ENCODE measurements at regions not wholly inside any gene's neighbourhood (a gene's known extent, or its start where the extent isn't known, plus 50 kb on each side); places are given as distances from the start of the nearest gene placed in this dataset.

DNA sequence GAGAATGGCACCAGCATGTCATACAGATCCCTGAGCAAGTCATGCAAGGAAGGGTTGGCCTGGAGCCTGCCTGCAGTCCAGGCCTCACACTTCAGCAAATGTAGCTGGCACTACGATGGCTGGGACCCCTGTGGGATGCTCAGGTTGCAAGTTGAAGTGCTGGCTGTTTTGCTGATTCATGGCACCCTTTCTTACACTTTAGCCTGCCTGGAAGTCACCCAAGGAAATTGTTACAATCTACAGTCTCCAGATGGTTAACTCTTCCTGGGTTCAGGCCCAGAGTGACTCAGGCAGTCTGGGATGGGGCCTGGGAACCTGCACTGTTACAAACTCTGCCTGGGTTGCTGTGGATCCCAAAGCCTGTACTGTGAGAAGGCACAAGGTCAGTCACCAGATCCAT is 91.0 kb upstream of the SLC6A11 start:
- TF ChIP-seq SRY (CRISPR knock-in tag; IDR thresholded peaks at IDR 0.05) (no peak), ZSCAN22 (CRISPR knock-in tag; IDR thresholded peaks at IDR 0.05) (no peak), KAT8 (CRISPR knock-in tag; IDR thresholded peaks at IDR 0.05) (no peak), ZNF138 (CRISPR knock-in tag; IDR thresholded peaks at IDR 0.05; ENCODE audit: low read depth) (no peak), POLR2AphosphoS5 (IDR thresholded peaks at IDR 0.05; ENCODE audit: low read depth, low read length) (no peak), EP300 (IDR thresholded peaks at IDR 0.05; ENCODE audit: low read depth in 2 of 2, low read length in 2 of 2) (no peak), EP300 (CRISPR knock-in tag; IDR thresholded peaks at IDR 0.05; ENCODE audit: borderline replicate concordance) (no peak), BHLHE40 (IDR thresholded peaks at IDR 0.05; ENCODE audit: low read length) (no peak), ZNF768 (CRISPR knock-in tag; IDR thresholded peaks at IDR 0.05) (no peak), ZNF530 (CRISPR knock-in tag; IDR thresholded peaks at IDR 0.05; ENCODE audit: low read depth) (no peak), TGIF2 (CRISPR knock-in tag; IDR thresholded peaks at IDR 0.05) (no peak), ZFP36 (IDR thresholded peaks at IDR 0.05; ENCODE audit: borderline replicate concordance, low read depth, low read length, partially characterized antibody) (no peak)
- TF ChIP-seq, protein P1, sequence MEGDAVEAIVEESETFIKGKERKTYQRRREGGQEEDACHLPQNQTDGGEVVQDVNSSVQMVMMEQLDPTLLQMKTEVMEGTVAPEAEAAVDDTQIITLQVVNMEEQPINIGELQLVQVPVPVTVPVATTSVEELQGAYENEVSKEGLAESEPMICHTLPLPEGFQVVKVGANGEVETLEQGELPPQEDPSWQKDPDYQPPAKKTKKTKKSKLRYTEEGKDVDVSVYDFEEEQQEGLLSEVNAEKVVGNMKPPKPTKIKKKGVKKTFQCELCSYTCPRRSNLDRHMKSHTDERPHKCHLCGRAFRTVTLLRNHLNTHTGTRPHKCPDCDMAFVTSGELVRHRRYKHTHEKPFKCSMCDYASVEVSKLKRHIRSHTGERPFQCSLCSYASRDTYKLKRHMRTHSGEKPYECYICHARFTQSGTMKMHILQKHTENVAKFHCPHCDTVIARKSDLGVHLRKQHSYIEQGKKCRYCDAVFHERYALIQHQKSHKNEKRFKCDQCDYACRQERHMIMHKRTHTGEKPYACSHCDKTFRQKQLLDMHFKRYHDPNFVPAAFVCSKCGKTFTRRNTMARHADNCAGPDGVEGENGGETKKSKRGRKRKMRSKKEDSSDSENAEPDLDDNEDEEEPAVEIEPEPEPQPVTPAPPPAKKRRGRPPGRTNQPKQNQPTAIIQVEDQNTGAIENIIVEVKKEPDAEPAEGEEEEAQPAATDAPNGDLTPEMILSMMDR (CRISPR knock-in tag; IDR thresholded peaks at IDR 0.05): no peak
- TF ChIP-seq, protein P2, sequence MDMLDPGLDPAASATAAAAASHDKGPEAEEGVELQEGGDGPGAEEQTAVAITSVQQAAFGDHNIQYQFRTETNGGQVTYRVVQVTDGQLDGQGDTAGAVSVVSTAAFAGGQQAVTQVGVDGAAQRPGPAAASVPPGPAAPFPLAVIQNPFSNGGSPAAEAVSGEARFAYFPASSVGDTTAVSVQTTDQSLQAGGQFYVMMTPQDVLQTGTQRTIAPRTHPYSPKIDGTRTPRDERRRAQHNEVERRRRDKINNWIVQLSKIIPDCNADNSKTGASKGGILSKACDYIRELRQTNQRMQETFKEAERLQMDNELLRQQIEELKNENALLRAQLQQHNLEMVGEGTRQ (IDR thresholded peaks at IDR 0.05; ENCODE audit: low read depth, low read length): no peak
- TF ChIP-seq, protein P2 (CRISPR knock-in tag; IDR thresholded peaks at IDR 0.05; ENCODE audit: borderline replicate concordance): no peak
- TF ChIP-seq, protein P3, sequence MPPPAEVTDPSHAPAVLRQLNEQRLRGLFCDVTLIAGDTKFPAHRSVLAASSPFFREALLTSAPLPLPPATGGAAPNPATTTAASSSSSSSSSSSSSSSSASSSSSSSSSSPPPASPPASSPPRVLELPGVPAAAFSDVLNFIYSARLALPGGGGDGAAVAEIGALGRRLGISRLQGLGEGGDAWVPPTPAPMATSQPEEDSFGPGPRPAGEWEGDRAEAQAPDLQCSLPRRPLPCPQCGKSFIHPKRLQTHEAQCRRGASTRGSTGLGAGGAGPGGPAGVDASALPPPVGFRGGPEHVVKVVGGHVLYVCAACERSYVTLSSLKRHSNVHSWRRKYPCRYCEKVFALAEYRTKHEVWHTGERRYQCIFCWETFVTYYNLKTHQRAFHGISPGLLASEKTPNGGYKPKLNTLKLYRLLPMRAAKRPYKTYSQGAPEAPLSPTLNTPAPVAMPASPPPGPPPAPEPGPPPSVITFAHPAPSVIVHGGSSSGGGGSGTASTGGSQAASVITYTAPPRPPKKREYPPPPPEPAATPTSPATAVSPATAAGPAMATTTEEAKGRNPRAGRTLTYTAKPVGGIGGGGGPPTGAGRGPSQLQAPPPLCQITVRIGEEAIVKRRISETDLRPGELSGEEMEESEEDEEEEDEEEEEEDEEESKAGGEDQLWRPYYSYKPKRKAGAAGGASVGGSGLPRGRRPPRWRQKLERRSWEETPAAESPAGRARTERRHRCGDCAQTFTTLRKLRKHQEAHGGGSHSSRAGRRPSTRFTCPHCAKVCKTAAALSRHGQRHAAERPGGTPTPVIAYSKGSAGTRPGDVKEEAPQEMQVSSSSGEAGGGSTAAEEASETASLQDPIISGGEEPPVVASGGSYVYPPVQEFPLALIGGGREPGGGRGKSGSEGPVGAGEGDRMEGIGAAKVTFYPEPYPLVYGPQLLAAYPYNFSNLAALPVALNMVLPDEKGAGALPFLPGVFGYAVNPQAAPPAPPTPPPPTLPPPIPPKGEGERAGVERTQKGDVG (CRISPR knock-in tag; IDR thresholded peaks at IDR 0.05; ENCODE audit: borderline replicate concordance): no peak

Measured in HepG2 (cell line).